Epidermal melanocyte (primary cell): ENCODE measurements at regions not wholly inside any gene's neighbourhood (a gene's known extent, or its start where the extent isn't known, plus 50 kb on each side); places are given as distances from the start of the nearest gene placed in this dataset.
"Not testable (repeated sequence)": the region's sequence is repeated elsewhere in the genome, so short reads cannot be mapped to it uniquely, and the experiment has no call there.

Experiments used
- DNase-seq: peaks from one replicate; pipeline ENCODE4 v3.0.0; 2011; ENCODE audit warnings: low spot score; ENCODE audit not compliant: insufficient read length

GRCh38 chr5:30195036-30195435, 998.5 kb upstream of the CDH6 start:
- no peak for DNase-seq

GRCh38 chr5:30194595-30194994, 998.9 kb upstream of the CDH6 start:
- no peak for DNase-seq

- DNase-seq = no peak
Observed at GRCh38 chr5:30183795-30184194, 1009.7 kb upstream of the CDH6 start.

GRCh38 chr5:30156156-30156555, 1037.3 kb upstream of the CDH6 start:
- no peak for DNase-seq

GRCh38 chr5:30152431-30152830, 1041.1 kb upstream of the CDH6 start:
- no peak for DNase-seq

GRCh38 chr5:30150231-30150630, 1043.3 kb upstream of the CDH6 start:
- DNase-seq = no peak

- DNase-seq = no peak
Observed at GRCh38 chr5:30149526-30149925, 1044.0 kb upstream of the CDH6 start.

GRCh38 chr5:30147976-30148375, 1045.5 kb upstream of the CDH6 start:
- DNase-seq = no peak

- not testable (repeated sequence) for DNase-seq
Observed at GRCh38 chr5:30144059-30144458, 1049.4 kb upstream of the CDH6 start.

GRCh38 chr5:30142432-30142831, 1051.1 kb upstream of the CDH6 start:
- no peak for DNase-seq

GRCh38 chr5:30121043-30121442, 1072.4 kb upstream of the CDH6 start:
- no peak for DNase-seq

- no peak for DNase-seq
Observed at GRCh38 chr5:30117135-30117534, 1076.4 kb upstream of the CDH6 start.

GRCh38 chr5:30113542-30113941, 1079.9 kb upstream of the CDH6 start:
- no peak for DNase-seq

- DNase-seq = no peak
Observed at GRCh38 chr5:30112867-30113266, 1080.6 kb upstream of the CDH6 start.

GRCh38 chr5:30108051-30108450, 1085.4 kb upstream of the CDH6 start:
- DNase-seq = no peak

GRCh38 chr5:30106596-30106995, 1086.9 kb upstream of the CDH6 start:
- no peak for DNase-seq

- no peak for DNase-seq
Observed at GRCh38 chr5:30104872-30105596, 1088.5 kb upstream of the CDH6 start.

GRCh38 chr5:30103452-30104202, 1089.9 kb upstream of the CDH6 start:
- DNase-seq = no peak

GRCh38 chr5:30103052-30103451, 1090.4 kb upstream of the CDH6 start:
- no peak for DNase-seq

GRCh38 chr5:30102185-30102584, 1091.3 kb upstream of the CDH6 start:
- no peak for DNase-seq

- no peak for DNase-seq
Observed at GRCh38 chr5:30100929-30101328, 1092.6 kb upstream of the CDH6 start.

GRCh38 chr5:30100148-30100713, 1093.3 kb upstream of the CDH6 start:
- DNase-seq = no peak

GRCh38 chr5:30099634-30100033, 1093.9 kb upstream of the CDH6 start:
- no peak for DNase-seq
